Amniotic stem cell (primary cell): ENCODE measurements at regions not wholly inside any gene's neighbourhood (a gene's known extent, or its start where the extent isn't known, plus 50 kb on each side); places are given as distances from the start of the nearest gene placed in this dataset.

Source experiments
- DNase-seq: peaks from one replicate; lab custom pipeline; 2025; lab: John Stamatoyannopoulos, UW

DNA sequence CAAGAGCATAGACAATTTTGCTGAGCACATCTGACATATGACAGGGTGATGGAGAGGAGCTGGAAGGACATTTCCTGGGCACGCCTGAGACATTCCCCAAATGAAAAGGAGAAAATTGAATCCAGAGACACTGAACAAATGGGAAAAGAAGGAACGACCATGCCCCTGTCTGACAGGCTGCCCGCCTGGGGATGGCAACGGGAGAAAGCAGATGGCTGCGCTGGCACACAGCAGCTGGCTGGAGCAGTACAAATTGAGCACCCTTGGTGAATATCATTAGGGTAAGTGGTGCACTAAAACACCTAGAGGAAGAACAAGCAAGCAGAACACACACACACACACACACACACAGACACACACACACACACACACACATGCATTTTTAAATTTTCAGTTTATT is 174.3 kb upstream of the DUSP10 start:
- DNase-seq, result no peak

DNA sequence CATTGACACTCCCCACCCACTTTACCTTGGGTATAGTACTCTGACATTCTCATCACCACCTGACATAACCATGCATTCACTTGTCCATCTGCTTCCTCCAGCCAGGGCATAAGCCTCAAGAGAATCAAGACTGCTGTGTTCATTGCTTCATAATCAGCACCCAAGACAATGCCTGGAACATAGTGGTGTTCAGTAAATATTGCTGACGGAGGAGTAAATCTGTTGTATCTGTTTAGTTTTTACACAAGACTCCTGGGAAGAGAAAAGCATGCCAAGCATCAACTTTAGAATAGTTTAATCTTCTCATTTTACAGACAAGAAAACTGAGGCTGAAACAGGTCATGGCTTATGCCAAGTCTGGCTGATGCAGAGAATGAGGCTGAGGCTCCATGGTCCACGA is 173.9 kb upstream of the DUSP10 start:
- DNase-seq, result no peak

DNA sequence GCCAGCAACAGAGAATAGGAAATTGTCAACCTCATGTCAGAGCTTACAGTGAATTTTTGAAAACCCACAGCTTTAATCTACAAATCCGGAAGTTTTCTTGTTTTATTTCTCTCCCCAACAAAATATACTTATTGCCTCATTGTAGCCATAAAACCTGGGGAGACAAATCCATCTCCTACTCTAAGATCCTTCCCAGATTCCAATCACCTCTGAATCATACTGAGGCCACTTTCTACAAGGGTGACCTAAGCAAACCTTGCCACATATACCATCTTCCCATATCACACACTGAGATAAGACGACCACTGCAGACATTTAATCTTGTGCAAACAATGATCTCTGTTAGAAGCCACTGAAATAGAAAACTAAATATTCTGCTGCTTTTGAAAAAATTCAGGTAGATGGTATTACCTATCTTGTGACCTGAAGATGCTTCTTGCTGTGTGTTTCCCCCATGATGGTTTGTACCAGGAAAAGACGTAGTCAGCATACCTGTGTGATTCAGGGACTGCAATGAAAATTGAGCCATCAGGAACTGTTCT is 171.5 kb upstream of the DUSP10 start:
- no peak for DNase-seq

DNA sequence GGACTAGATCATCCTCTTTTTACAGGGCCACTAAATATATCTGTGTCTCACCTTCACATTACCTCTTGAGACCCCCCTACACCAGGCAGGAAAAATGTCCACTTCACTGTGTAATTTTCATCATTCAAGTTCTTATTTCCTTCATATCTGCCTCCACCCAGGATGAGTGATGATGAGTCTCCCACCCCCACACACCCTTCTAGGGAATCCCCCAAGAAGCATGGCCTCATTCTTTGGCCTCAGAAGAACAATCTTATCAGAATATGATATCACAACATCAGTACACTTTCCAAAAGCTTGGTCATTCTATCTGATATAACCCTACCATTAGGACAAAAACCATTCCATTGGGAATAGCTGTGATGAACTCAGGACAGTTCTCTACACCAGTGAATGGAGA is 170.3 kb upstream of the DUSP10 start:
- no peak for DNase-seq

DNA sequence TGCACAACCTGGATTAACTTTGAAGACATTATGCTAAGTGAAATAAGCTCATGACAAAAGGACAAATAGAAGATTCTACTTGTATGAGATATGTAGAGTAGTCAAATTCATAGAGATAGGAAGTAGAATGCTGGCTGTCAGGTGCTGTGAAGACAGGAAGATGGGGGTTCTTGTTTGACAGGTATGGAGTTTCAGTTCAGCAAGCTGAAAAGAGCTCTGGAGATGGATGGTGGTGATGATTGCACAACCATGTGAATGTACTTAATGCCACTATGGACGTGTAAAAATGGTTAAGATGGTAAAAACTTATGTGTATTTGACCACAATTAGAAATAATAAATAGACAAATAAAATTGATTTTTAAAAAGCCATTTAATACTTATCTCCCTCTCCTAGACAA is 169.8 kb upstream of the DUSP10 start:
- DNase-seq, result no peak

DNA sequence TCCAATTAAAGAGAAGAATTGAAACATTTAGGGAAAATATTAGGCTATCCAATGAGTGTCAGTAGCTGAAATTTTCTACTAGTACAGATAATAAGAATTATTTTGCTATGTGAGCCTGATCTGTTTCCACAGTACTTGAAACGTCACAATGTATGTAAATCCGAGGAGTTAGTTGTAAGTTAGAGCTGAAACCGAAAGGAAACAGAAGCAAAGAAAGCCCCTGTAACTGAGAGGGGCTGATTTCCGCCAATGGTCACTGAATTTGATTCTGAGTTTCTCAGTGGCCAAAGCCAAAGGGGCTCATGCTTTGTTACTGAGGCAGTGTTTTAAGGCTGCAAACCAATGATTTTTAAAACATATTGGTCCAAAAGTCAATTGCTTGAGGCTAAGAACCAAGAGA is 168.3 kb upstream of the DUSP10 start:
- no peak for DNase-seq

DNA sequence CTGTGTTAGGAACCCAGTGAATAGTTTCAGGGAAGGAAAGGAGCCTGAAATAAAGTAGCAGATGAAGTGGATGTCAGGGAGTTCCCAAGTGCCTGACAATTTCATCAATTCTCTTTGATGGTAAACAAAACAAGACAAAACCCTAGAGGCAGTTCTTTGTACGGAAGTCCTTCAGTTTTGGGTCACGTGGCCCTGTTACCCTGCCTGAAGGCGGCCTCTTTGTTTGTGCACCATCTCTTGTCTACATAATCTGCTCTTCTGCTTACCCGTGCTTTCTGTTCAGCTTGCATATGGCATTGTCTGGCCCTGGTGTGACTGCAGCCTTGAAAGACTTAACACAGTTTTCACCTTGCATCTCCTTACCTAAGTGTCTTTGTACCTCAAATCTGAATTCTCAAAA is 166.7 kb upstream of the DUSP10 start:
- no peak for DNase-seq

DNA sequence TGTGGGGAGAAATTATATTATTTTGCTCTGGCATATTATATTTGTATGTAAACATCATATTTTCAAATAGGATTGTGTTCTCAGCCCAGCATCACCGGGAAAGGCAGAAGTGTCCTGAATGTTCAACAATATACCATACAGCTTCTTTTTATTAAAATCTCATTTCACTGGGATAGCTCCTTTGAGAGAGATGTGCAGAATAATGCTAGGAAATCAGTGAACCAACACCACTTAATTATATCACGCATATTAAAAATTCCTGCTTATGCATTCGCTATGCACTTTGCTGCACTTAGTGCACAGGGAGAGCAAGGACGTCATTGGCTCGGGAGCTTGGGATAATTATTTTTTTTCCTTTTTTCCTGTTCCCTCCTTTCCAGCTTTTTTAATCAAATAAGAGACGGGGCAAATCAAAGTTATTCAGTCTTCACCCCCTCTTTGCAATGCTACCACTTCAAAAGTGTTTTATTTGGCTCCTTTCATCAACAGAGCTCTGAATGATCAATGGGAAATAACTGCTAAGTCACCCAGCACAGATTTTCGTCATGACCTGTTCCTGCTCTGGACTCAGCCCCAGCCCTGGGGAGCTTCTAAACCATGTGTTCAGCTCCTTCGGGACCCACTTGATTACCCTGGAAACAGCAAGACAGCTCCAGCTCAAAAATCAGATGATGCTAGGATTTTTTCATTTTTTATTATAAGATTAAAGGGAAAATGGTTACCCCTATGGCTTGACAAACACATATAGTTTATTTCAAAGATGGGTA is 165.5 kb upstream of the DUSP10 start:
- no peak for DNase-seq

DNA sequence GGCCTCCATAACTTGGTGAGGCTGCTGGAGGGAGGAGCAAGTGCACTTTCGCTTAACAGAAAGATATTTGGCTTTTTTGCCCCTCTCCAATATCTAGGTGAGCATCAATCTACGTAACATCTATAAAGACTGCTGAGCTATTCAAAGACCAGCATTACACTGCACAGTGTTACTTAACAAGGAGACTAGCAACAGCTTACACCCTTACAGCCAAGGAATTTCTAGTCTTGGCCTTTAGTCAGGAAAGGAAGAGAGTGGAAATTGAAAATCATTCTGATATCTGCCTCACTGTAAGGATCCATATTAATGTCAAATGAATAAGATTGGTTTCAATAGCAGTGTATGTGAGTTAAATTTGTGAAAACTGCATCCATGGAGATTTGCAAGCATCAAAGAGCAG is 163.9 kb upstream of the DUSP10 start:
- DNase-seq, result no peak

DNA sequence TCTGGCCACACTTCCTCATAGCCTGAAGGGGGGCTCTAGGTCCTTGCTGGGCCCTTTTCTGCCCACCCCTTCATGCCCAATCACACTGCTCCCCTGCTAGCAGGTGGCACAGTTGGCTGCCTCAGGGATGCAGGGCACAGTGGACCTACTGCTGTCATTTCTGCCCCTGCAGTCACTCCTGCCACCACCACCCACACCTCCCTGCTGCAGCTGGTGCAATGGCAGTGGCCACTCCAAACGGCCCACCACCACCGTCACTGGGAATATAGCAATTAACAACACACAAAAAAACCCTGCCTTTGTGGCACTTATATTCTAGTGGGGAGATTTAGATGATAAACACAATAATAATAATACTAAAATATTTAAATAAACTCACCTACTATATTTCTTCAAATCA is 162.4 kb upstream of the DUSP10 start:
- DNase-seq, result no peak

DNA sequence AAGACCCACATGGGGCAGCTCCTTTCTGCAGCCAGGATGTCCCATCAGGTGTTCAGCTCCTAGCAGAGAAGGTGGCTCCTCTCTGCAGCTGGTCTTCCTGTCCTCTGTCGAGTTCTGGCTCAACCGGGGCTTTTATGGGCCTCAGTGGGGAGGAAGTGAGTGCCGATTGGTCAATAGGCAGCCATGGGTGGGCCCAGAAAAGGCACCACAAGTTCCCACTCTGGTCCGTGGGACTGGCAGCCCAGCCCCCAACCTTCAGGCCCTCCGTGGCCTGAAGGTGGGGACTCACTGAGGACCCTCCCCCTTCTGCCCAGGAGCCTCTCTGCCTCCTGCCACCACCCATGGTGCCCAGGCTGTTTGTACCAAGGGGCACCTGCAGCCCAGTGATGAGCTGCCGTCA is 161.7 kb upstream of the DUSP10 start:
- no peak for DNase-seq

DNA sequence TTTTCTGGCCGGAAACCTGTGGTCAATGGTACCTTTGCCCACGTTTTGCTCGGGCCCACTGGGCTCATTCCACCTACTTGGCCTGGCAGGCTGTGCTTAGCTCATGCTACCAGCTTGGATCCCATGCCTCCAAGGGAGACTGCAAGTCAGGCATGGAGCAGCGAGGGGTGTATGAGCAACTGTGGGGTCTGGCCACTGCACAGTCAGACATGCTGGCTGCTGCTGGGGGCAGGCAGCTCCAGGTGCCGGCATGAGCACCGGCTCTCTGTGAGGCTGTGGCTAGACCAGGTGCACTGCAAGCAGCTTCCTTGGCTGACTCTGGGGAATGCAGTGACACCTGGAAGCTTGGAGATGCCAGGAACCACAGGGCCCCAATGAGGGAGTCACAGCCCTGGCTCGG is 161.1 kb upstream of the DUSP10 start:
- DNase-seq, result no peak

DNA sequence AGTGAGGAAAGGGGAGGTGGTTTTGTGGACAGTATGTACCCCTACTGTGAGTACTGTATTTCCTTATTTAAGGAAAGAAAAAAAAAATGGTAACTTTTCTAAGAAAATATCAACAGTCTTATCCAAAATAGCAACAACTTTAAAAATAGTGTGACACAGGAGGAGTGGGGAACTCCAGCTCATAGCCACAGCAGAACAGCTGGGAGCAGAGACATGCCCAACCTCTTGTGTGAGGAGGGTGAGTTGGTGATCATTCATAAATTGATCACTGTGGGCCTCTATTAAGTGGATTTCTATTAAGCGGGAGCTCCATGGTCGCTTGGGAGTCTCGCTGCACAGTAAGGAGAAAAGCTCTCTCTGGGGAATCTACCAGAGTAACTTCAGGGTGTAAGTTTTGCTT is 158.8 kb upstream of the DUSP10 start:
- no peak for DNase-seq

DNA sequence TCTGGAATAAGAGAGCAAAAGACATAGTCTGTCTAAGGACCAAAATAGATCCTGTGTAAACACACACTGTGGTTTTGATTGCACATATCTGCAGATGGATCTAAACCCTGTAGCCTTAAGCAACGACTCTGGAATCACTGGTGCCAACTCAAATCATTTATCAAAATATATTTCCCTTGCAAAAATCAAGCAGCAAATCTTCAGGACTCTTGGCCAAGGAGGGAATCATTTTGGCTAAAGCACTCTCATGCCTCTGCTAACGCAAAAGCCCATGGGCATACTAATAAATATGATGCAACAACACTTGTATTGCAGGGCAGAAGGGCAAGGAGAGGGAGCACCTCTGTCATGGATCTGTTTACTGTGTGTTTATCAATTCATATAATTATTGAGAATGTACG is 155.4 kb upstream of the DUSP10 start:
- DNase-seq, result peak; percentile 53

DNA sequence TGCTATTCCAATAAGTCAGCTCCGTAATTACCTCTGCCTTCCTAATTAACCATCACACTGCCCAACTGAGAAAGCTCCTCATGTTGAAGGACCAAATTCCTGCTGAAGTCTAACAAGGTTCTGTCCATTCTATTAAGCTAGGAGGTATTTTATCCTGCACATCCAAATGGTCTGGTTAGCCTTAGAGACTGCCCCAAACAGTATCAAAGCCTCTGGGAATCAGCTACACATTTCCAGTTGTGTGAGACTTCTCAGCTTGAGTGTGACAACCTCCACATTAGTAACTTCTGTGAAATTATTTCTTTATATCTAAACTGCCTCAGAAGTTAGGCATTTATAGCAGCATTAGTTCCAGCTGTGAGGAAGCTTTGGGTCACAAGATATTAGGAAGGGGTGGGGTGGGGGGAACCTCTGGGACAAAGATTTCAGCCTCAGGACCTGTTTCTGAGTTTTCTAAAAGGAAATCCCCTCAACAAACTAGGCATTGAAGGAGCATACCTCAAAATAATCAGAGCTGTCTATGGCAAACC is 150.5 kb upstream of the DUSP10 start:
- DNase-seq, result no peak

DNA sequence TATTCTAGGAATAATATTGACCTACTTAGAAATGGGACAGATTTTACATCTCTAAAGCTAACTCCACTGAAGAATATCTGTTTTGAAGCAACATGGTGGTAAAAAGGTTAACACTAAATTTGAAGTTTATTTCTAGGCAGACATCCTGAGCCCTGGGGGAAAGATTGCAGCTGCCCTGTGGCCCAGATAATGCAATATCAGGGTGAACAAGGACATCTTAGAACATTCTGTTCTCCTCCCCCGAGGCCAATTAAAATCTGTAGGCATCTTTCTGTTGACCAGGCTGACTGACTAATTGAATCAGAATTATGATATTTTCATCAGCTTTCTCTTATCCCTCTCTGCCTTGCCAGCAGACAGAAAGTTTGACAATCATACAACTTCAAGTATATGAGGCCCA is 149.8 kb upstream of the DUSP10 start:
- DNase-seq, result no peak

DNA sequence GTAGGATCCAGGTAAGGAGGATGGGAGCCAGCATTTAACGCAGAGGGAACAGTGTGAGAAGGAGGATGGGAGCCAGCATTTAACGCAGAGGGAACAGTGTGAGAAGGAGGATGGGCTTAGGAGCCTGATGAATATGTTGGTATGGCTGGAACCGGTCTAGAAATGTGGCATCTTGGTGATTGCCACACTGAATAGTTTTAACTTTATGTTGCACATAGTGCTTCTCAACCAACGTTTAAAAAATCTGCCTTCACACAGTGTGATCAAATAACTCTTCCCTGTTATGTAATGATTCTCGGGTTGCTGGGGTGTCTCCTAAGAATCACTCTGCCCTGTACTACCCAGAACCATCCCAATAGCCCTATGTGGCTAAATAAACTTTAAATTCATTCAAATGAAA is 146.9 kb upstream of the DUSP10 start:
- no peak for DNase-seq

DNA sequence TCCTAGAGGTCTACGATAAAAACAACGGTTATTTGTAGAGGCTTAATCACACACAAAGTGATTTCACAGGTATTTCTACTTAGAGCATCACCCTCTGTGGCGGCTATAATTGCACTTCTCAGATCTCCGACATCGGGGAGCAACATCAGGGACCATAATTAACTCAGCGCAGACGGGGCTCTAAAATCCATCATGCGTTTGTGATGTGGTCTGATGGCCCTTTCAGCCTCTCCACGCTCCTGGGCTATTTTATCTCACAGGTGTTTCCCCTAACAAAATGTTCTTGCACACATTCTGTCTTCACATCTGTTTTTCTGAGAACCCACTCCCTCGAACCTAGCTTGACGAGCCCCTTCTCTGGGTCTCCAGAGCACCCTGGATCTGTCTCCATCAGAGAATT is 146.3 kb upstream of the DUSP10 start:
- DNase-seq, result no peak

DNA sequence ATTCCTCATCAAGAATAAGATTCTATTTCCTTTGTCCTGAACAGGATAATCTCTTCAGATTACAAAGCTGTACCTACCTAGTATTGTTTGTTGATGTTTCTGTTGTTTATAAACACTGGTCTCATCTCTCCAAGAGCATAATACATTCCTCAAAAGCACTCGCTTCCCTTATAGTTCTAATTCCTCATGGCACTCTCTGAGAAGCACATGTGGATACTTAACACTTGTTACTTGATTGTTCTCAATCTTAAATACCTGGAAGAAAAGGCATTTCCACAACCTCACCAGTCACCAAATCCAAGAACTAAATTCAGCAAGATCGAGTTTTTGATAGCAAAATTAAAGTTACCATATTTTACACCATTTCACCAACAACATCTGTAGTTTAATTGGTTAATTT is 145.9 kb upstream of the DUSP10 start:
- no peak for DNase-seq

DNA sequence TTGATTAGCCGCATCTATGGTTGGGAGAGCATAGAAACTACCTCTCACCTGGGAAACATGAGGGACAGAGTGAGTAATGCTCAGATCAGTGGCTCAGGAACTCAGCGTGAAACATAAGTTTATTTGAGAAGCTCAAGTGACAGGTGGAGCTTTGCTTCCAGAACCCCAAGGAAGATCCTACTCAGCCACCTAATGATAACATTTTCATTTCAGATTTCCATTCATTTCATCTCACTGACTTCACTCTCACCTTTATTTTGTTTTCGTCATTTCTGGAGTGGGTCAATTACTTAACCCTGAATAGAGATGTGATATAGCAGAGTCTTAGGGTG is 145.5 kb upstream of the DUSP10 start:
- no peak for DNase-seq

DNA sequence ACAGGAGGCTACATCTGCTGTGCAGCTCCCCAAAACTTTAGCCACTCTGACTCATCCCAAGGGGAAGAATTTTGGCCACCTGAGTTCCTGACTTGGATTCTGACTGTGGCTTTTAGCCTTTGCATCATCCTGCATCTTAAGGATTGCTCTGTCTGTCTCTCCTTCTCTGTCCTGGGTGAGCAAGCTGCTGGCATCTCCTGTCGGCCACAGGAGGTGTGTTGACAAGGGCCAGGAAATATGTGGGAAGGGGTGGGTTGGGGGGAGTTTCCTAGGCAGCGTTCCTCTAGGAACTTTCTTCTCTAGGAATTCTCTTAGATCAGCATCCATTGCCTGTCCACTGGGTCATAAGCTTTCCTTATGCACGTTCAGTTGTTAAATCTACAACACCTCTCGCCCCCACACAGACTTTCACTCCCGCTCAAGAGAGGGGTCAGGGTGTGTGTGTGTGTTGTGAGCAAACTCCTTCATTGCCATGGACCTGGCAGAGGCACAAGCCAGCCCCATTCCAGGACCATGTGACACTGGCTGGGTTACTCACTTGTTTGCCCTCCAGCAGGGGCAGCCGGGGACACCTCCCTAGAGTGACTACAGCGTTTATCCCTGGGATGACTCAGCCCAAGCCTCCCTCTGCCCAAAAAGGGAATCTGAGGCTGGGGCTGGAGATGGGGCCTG is 145.0 kb upstream of the DUSP10 start:
- peak; percentile 86 for DNase-seq

DNA sequence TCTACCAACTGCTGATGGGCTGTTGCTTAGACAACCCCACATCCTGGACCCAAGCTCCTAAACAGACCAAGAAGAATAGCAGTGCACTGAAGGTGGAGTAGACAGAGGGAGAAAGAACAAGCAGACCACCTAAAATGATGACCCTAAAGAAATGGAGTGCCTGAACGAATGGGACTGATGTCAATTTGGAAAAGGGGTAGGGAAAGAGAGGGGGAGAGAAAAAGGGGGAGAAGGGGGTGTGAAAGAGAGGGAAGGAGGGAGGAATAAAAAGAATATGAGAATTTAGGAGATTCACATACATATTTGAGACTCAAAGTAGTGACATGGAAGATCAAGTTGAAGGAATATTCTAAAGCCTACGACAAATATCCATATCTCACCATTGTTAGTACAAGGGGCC is 144.4 kb upstream of the DUSP10 start:
- no peak for DNase-seq

DNA sequence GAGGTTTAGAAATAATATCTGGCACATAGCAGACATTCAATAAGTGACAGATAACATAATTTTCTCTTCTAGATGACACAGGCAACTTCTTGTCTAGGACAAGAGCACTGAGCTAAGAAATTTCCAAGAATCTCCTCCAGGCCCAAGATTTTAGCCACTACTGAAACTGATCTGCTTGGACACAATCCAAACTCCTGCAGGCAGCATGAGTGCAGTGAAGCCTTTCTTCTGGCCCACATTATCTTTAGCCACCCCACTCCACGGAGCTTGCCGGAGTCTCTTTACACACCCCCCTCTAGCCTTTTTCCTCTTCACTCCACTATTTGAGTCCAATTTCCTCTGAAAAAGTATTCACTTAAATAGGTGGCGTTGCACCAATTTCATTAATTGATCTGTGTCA is 142.9 kb upstream of the DUSP10 start:
- DNase-seq, result no peak
